GM18951 (cell line): ENCODE measurements at regions not wholly inside any gene's neighbourhood (a gene's known extent, or its start where the extent isn't known, plus 50 kb on each side); places are given as distances from the start of the nearest gene placed in this dataset.

Experiments
- POLR2A ChIP-seq: IDR thresholded peaks from 4 replicates; pipeline ENCODE4 v1.6.1; 2011; ENCODE audit warnings: mild to moderate bottlenecking; ENCODE audit not compliant: insufficient read length, insufficient read depth; ENCODE audit errors: extremely low read depth
- in situ Hi-C: fragments of 300-500 bp; cut with MboI; formaldehyde crosslinking; loops from one replicate; pipeline ENCODE4 v1.12.0; 2022; ENCODE audit warnings: low sequenced_read_pairs, mixed read lengths, inconsistent platforms; ENCODE audit not compliant: unreplicated experiment

DNA sequence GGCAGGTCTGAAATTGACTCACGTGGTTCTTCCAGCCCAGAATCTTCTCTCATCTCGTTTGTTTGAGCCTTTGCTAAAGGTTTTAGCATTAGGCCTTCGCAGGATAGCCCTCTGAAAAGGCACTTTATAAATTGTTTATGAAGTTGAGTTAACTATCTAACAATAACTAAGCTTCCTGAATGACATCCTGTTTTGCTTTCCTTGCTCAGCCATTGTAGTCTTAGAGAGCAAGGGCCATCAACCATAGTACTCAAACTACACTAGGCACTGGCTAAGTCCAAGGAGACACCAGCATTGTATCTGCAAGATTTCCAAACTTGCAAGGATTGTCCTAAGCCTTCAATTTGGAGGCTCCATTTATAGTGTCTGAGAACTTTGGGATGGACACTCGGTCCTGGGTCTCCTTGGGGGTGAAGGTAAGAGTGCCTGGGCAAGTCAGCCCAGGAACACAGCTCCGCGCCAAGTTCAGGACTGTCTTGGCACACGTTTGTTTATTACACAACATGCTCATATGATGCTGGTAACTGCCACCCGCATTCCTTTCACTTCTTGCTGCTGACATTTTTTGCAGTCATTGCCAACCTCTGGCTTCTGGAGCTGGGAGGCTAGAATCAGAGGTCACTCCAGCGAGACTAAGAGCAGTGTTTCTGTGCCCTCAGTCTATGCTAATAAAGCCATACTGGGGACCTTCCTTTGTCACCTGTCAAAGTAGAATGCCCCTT, 151.1 kb downstream of the ESM1 start:
- TF ChIP-seq POLR2A, result no peak
- in situ Hi-C loops, result no loop called here

DNA sequence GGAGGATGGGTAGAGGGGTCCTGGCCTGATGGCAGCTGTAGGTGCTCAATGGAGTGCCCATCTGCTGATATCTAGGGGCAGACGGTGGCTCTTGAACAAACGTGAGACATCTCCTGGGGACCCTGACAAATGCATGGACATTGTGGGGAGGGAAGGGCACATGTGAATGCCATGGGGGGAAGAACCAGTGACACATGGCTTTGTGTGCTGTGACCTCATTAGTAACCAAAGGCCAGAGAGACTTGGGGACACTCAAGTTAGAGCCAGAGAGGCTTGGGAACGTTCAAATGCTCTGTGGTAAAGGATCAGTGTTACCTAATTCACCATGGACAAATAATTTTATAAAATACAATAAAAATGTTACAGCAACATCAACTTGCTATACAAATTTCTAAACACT, 151.8 kb downstream of the ESM1 start:
- in situ Hi-C loops, result no loop called here
- TF ChIP-seq POLR2A, result no peak

DNA sequence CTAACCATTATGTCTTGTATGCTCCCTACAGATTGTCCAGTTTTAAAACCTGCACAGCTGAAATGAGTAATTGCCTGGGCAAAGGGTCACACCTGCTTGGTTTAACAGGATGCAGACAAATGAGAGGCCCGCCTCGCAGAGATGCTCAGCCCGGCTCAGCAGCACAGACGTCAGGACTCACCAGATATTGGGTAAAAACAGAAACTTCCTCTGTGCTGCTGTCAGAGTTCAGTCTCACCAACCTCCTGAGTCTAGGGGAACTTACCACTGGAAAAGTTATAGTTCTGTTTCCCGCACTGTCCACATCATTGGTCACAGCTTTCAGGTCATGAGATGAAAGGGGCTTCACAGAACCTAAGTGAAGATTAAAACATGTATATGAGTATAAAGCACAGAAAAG, 152.5 kb downstream of the ESM1 start:
- no peak for TF ChIP-seq POLR2A
- in situ Hi-C loops, result no loop called here

DNA sequence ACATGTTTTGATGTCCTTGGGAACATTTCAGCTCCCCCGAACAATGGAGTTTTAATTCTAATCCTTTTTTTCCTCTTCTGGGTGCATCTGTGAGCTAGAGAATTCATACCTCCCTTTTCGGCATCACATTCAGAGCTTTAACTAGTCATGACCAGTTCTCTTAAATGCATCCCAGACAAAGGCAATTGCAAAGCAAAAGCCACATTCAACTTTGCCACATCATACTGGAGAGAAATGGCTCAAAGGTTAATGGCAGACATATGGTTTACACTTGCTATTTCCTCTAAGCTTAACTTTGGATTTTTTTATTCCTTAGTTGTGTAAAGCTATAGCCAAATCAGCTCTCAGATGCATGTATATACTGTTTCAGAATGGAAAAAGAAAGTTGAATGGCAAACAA, 153.3 kb downstream of the ESM1 start:
- in situ Hi-C loops, result no loop called here
- no peak for TF ChIP-seq POLR2A

DNA sequence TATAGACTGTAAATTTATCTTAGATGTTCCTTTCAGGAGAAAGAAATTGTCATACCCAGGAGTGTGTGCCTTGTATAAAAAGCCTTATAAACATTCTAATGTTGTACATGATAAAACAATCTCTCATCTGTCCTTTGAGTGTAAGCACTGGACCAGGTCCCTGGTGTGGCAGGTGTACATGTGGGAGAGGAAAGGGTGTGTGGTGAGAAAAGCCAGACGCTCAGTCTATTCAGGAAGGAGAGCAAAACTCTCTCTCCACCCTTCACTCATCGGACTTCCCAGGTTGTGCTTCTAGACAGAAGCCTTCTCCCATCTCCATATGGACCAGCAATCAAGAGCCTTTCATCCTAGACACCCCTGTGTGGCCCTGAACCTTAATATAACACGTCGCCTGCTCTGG, 154.2 kb downstream of the ESM1 start:
- no peak for TF ChIP-seq POLR2A
- in situ Hi-C loops, result no loop called here

DNA sequence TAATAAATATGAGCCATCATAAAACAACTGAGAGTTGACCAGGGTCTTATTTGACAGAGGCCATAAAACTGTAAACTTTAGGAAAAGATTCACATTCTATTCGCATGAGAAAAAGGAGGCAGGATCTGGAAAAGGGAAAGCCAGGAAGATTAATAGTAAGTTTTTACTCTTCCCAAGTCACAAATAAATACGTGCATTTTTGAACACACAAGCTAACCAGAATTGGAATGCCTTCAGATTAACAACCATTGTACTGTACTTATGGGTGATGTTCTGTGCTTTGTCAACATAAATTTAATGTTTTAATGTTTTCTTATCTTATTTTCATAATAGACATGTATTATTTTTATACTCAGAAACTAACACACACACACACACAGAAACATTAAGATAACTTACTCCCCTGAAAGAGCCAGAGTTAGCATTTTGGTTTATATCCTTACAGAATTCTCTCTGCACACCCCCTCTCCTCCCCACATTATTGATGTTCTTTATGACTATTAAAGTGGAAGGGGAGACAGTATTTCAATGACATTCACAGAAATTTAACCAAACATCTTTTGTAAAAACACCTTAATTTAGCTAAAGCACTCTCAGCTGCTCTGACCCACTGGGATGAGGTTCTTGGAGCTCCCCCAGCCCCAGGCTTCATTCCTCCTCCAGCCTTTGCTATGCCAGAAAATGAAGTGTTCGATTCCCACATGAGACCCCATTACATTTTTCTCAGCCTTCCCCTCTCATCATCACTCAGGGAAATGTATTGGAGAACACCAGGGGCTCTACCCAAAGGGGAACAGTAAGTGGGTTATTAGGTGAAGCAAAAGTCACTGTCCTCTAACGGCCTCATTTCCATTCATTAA, 155.5 kb downstream of the ESM1 start:
- TF ChIP-seq POLR2A, result no peak
- in situ Hi-C loops, result no loop called here

DNA sequence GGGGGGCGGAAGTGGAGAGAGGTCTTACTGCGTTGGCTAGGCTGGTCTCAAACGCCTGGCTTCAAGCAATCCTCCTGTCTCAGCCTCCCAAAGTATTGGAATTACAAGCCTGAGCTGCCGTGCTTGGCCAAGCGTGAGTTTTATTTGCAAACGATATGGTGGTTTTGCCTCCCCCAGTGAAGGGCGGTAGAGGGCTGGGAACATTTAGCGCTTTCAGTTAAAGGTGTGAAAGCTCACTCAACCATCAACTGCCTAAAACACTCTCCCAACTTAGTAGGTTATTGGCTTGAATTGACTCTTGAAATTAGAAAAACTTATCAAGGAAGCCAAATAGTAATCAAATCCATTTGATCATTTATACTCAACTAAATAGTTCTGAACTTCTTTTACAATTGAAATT, 156.3 kb downstream of the ESM1 start:
- in situ Hi-C loops, result no loop called here
- no peak for TF ChIP-seq POLR2A

DNA sequence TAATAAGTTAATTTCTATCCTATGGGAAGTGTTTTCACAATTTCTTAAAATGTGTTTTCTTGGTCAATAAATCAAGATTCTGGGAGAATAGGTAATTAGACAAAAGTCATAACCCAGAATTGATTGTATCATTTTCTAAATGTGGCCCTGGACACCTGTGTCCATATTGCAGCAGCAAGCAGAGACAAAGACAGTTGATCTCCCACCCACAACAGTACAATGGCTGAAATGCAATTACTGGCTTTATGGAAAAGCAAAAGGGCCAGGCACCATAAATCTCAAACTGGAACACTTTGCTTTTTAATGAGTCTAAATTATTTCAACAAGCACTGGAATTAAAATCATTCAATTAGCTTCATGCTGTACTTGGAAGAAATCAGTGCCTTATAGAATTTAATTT, 157.2 kb downstream of the ESM1 start:
- TF ChIP-seq POLR2A, result no peak
- in situ Hi-C loops, result no loop called here

DNA sequence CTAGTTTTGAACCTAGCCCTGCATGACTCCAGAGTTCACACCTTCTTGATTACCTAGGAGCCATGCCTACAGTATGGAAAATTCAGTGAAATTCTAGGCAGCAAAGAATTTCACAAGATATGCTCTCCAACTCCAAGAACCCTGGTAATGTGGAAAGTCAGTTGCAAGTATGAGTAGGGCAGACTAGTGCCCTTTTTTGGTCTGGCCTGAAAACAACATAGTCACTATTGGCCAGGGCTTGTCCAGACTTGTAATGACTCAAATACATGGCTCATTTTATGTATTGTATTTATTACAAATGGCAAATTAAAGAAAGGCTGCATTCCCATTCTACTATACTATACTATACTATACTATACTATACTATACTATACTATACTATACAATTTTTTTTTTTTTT, 160.4 kb downstream of the ESM1 start:
- in situ Hi-C loops, result no loop called here

DNA sequence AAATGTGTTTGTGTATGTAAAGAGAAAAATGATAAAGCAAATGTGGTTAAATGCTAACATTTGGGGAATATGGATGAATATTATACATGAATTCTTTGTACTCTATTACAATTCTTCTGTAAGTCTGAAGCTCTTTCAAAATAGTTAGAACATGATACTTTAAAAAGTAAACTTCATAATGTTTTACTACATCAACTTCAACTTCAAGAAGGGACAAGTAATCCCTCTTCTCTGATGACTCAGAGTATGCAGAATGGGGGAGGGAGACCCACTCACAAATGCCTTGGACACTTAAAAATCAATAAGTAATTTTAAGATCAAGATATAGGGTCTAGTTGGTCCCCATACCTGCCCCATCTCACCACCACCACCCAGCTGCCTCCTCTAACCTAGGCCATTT, 162.4 kb downstream of the ESM1 start:
- no peak for TF ChIP-seq POLR2A
- in situ Hi-C loops, result no loop called here

More for the DNA sequence above, 160.4 kb downstream of the ESM1 start:
- TF ChIP-seq POLR2A, result no peak

DNA sequence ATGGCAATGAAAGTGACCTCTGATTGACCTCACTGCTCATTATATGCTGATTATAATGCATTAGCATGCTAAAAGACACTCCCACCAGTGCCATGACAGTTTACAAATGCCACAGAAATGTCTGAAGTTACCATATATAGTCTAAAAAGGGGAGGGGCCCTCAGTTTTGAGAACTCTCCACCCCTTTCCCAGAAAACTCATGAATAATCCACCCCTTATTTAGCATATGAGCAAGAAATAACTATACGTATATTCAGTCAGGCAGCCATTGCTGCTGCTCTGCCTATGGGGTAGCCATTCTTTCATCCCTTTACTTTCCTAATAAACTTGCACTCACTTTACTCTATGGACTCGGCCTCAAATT, 163.1 kb downstream of the ESM1 start:
- TF ChIP-seq POLR2A, result no peak
- in situ Hi-C loops, result no loop called here

DNA sequence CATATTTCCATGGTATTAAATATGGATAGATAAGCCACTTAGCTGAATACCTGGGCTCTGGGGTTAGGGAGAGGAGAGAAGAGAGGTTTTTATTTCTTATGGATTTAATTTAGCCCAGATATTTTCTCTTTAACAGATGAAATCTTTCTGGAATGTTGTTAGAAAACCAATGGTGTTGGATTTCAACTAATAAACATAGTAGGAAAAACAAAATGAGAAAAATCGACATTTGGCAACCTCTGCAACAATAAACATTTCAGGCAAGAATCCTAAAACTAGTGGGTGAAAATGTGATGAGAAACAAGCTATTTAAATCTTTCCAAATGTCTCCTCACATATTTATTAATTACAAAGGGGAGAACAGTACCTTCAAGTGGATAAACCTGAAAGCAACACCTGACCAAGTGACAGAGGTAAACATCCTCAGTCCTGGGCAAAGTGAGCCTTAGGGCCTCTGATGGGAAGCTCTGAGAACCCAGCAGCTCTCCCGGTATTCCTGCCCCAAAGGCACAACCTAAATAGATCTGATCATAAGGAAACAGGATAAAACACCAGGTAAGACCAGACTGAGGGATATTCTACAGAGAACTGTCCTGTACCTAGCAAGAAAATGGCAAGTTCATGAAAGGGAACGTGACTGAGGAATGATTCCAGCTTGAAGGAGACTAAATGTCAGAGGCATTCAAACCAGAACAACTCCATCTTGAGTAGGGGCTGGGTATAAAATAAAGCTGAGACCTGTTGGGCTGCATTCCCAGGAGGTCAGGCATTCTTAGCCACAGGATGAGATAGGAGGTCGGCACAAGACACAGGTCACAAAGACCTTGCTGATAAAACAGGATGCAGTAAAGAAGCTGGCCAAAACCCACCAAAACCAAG, 163.7 kb downstream of the ESM1 start:
- in situ Hi-C loops, result no loop called here
- no peak for TF ChIP-seq POLR2A
